ENCODE measurements at regions not wholly inside any gene's neighbourhood (a gene's known extent, or its start where the extent isn't known, plus 50 kb on each side); places are given as distances from the start of the nearest gene placed in this dataset.

DNA sequence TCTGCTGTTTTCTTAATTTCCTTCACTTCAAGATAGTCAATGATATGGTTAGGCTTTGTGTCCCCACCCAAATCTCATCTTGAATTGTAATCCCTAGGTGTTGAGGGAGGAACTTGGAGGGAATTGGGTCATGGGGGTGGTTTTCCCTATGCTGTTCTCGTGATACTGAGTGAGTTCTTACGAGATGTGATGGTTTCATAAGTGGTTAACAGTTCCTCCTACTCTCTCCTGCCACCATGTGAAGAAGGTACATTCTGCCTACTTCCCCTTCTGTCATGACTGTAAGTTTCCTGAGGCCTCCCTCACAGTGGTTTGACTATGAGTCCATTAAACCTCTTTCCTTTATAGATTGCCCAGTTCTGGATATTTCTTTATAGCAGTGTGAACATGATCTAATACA, 74.0 kb upstream of the SAMSN1 start:
- DNase-seq (ENCODE audit: low read depth, low spot score): no peak
- no peak overlapping the region for H3K27ac ChIP-seq (ENCODE audit: control insufficient read depth, insufficient read depth)
- H3K4me2 ChIP-seq (ENCODE audit: control insufficient read depth, insufficient read depth): no peak overlapping the region
- H3K9ac ChIP-seq (ENCODE audit: control insufficient read depth, insufficient read depth, low read length): no peak overlapping the region
- POLR2A ChIA-PET: no interaction called here
- CTCF ChIA-PET: no interaction called here
- 17% methylated on average over 2 of the region's 2 CpGs for WGBS (ENCODE audit: insufficient coverage, insufficient replicate concordance, low lambda C conversion rate, missing lambda C conversion rate)
- in situ Hi-C loops (cut with MboI) (no loop called here), intact Hi-C loops (cut with micrococcal nuclease; ENCODE audit: unreplicated experiment) (no loop called here)
- BruUV-seq (replicated peaks): no TSS peak
- H3K79me2 ChIP-seq (ENCODE audit: control insufficient read depth, insufficient read depth, low read length): no peaks in the 10 kb centered on the region
- FAIRE-seq: peak; percentile 18
- H3K36me3 ChIP-seq (ENCODE audit: control insufficient read depth in 2 of 2, insufficient read depth in 2 of 2, low read length in 1 of 2): no peaks in the 10 kb centered on the region
- RAD21 ChIA-PET (ENCODE audit: unreplicated experiment): no interaction called here
- H3K27me3 ChIP-seq (replicated peaks in 1 of 2; ENCODE audit: control insufficient read depth in 2 of 2, insufficient read depth in 2 of 2, low read length in 1 of 2): no peaks in the 10 kb centered on the region
- ATAC-seq: peak; percentile 59
- H4K20me1 ChIP-seq (ENCODE audit: control insufficient read depth, insufficient read depth): no peaks in the 10 kb centered on the region
- no peak overlapping the region for H3K4me3 ChIP-seq
- H3K4me1 ChIP-seq (ENCODE audit: control insufficient read depth, insufficient read depth, low read length): no peaks in the 10 kb centered on the region
- H2AFZ ChIP-seq (ENCODE audit: control insufficient read depth, low read depth, low read length): no peak overlapping the region
- H3K9me3 ChIP-seq (replicated peaks; ENCODE audit: control insufficient read depth, insufficient read depth, low read length): peaks cover 12% of the 10 kb centered on the region; the same call in 2 of the 3 replicates
- SMC1A ChIA-PET (ENCODE audit: uncharacterized antibody, unreplicated experiment): interaction anchor here (0.8 to 1.5 kb wide), 4 partner anchors 9 to 167 kb away, joined by 3 to 4 read pairs (median 3); no protein-coding TSS in a partner anchor
- TF ChIP-seq IRF4 (IDR thresholded peaks at IDR 0.05; ENCODE audit: low read depth, low read length) (no peak), SPI1 (IDR thresholded peaks at IDR 0.05; ENCODE audit: borderline replicate concordance, insufficient read depth, low read depth, low read length) (peak; percentile 41; the same call in 1 of the 2 replicates), YBX1 (IDR thresholded peaks at IDR 0.05) (no peak), CREM (IDR thresholded peaks at IDR 0.05; ENCODE audit: low read depth) (no peak), MEF2B (IDR thresholded peaks at IDR 0.05; ENCODE audit: partially characterized antibody, poor library complexity, severe bottlenecking) (no peak), DPF2 (IDR thresholded peaks at IDR 0.05) (peak; percentile 26; the same call in 1 of the 2 replicates), CBX3 (IDR thresholded peaks at IDR 0.05; ENCODE audit: borderline replicate concordance, low read depth) (no peak), IKZF1 (conservative IDR thresholded peaks at IDR 0.05) (peak; percentile 33; the same call in 1 of the 2 replicates)
- TF ChIP-seq, protein P1, sequence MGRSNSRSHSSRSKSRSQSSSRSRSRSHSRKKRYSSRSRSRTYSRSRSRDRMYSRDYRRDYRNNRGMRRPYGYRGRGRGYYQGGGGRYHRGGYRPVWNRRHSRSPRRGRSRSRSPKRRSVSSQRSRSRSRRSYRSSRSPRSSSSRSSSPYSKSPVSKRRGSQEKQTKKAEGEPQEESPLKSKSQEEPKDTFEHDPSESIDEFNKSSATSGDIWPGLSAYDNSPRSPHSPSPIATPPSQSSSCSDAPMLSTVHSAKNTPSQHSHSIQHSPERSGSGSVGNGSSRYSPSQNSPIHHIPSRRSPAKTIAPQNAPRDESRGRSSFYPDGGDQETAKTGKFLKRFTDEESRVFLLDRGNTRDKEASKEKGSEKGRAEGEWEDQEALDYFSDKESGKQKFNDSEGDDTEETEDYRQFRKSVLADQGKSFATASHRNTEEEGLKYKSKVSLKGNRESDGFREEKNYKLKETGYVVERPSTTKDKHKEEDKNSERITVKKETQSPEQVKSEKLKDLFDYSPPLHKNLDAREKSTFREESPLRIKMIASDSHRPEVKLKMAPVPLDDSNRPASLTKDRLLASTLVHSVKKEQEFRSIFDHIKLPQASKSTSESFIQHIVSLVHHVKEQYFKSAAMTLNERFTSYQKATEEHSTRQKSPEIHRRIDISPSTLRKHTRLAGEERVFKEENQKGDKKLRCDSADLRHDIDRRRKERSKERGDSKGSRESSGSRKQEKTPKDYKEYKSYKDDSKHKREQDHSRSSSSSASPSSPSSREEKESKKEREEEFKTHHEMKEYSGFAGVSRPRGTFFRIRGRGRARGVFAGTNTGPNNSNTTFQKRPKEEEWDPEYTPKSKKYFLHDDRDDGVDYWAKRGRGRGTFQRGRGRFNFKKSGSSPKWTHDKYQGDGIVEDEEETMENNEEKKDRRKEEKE (IDR thresholded peaks at IDR 0.05): no peak
- TF ChIP-seq, protein P2, sequence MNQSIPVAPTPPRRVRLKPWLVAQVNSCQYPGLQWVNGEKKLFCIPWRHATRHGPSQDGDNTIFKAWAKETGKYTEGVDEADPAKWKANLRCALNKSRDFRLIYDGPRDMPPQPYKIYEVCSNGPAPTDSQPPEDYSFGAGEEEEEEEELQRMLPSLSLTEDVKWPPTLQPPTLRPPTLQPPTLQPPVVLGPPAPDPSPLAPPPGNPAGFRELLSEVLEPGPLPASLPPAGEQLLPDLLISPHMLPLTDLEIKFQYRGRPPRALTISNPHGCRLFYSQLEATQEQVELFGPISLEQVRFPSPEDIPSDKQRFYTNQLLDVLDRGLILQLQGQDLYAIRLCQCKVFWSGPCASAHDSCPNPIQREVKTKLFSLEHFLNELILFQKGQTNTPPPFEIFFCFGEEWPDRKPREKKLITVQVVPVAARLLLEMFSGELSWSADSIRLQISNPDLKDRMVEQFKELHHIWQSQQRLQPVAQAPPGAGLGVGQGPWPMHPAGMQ (IDR thresholded peaks at IDR 0.05; ENCODE audit: borderline replicate concordance): no peak
- TF ChIP-seq, protein P3, sequence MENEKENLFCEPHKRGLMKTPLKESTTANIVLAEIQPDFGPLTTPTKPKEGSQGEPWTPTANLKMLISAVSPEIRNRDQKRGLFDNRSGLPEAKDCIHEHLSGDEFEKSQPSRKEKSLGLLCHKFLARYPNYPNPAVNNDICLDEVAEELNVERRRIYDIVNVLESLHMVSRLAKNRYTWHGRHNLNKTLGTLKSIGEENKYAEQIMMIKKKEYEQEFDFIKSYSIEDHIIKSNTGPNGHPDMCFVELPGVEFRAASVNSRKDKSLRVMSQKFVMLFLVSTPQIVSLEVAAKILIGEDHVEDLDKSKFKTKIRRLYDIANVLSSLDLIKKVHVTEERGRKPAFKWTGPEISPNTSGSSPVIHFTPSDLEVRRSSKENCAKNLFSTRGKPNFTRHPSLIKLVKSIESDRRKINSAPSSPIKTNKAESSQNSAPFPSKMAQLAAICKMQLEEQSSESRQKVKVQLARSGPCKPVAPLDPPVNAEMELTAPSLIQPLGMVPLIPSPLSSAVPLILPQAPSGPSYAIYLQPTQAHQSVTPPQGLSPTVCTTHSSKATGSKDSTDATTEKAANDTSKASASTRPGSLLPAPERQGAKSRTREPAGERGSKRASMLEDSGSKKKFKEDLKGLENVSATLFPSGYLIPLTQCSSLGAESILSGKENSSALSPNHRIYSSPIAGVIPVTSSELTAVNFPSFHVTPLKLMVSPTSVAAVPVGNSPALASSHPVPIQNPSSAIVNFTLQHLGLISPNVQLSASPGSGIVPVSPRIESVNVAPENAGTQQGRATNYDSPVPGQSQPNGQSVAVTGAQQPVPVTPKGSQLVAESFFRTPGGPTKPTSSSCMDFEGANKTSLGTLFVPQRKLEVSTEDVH (IDR thresholded peaks at IDR 0.05; ENCODE audit: low read depth, partially characterized antibody): no peak
- TF ChIP-seq, protein P4, sequence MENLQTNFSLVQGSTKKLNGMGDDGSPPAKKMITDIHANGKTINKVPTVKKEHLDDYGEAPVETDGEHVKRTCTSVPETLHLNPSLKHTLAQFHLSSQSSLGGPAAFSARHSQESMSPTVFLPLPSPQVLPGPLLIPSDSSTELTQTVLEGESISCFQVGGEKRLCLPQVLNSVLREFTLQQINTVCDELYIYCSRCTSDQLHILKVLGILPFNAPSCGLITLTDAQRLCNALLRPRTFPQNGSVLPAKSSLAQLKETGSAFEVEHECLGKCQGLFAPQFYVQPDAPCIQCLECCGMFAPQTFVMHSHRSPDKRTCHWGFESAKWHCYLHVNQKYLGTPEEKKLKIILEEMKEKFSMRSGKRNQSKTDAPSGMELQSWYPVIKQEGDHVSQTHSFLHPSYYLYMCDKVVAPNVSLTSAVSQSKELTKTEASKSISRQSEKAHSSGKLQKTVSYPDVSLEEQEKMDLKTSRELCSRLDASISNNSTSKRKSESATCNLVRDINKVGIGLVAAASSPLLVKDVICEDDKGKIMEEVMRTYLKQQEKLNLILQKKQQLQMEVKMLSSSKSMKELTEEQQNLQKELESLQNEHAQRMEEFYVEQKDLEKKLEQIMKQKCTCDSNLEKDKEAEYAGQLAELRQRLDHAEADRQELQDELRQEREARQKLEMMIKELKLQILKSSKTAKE (IDR thresholded peaks at IDR 0.05; ENCODE audit: low read depth, poor library complexity, severe bottlenecking): no peak
